Ovary (tissue), 7 donors: ENCODE measurements at regions not wholly inside any gene's neighbourhood (a gene's known extent, or its start where the extent isn't known, plus 50 kb on each side); places are given as distances from the start of the nearest gene placed in this dataset.

Experiments
- DNase-seq, 5 donors: peaks; one replicate each; pipeline ENCODE4 v3.0.0-alpha.2; 2019 to 2020
- H3K27ac ChIP-seq, 2 donors: fragments of 200-600 bp; one replicate each; pipeline versions ENCODE4 v1.5.1 to v1.8.0; 2019 to 2022
- H3K27me3 ChIP-seq: fragments of 200-600 bp; one replicate; pipeline ENCODE4 v1.8.0; 2022
- H3K36me3 ChIP-seq: fragments of 200-600 bp; sonication (generic); one replicate; pipeline ENCODE4 v1.5.1; 2019
- H3K4me1 ChIP-seq: one replicate; pipeline ENCODE4 v1.8.1; 2013; ENCODE audit warnings: mild to moderate bottlenecking, moderate library complexity; ENCODE audit not compliant: insufficient read depth
- H3K4me3 ChIP-seq: fragments of 200-600 bp; sonication (generic); one replicate; pipeline ENCODE4 v1.5.1; 2017
- H3K9me3 ChIP-seq, 2 donors: fragments of 200-600 bp in 1 of 2; sonication (generic) in 1 of 2; one replicate each; pipeline versions ENCODE4 v1.5.1 to v1.8.1; 2013 to 2019; ENCODE audit warnings: mild to moderate bottlenecking in 1 of 2, moderate library complexity in 1 of 2
- CTCF ChIP-seq, 3 donors: fragments of 450-650 bp in 2 of 3; fragments of 200-600 bp in 1 of 3; IDR thresholded peaks; one replicate each; pipeline versions ENCODE4 v1.5.1 to v1.8.0; 2016 to 2022; ENCODE audit warnings: antibody characterized with exemption in 3 of 3, mild to moderate bottlenecking in 1 of 3
- EP300 ChIP-seq: sonication (generic); formaldehyde crosslinking; IDR thresholded peaks from one replicate; pipeline ENCODE4 v1.6.1; 2017; ENCODE audit warnings: antibody characterized with exemption
- POLR2A ChIP-seq: fragments of 450-650 bp; IDR thresholded peaks from one replicate; pipeline ENCODE4 v1.6.1; 2017; ENCODE audit warnings: antibody characterized with exemption, mild to moderate bottlenecking, moderate library complexity
- WGBS, 3 donors: extraction: QIAGEN DNeasy Blood & Tissue Kit in 1 of 3; methylation state at CpG; one replicate each; pipeline versions ENCODE4 v1.1.5 to v1.1.7; 2013 to 2017; 5-methylcytosine and 5-hydroxymethylcytosine counted together
- intact Hi-C, 4 donors: fragments of 100-400 bp; cut with DNase I; formaldehyde crosslinking; loops; one replicate each; pipeline versions ENCODE4 v1.11.0 to v1.15.1; 2022 to 2023
- donor health status: DM: no; HTN: no; CAD: no; lungs with moderate emphysema.
- donor health status: DM: no; HTN: no; CAD: no.
- donor health status: Bipolar disorder and iron deficiency.
- donor health status: DM: no; HTN: no; CAD: no.
- donor health status: DM: yes; HTN: yes; CAD: no.

- WGBS, 3 donors: 8 to 14% (median 11%) methylated on average over 2 of the region's 2 CpGs
- intact Hi-C loops: no loop called here
- TF ChIP-seq CTCF (IDR thresholded peaks at IDR 0.05) (no peak), EP300 (no peak), POLR2A (no peak)
- DNase-seq: no peak
- H3K4me3 ChIP-seq: no peak overlapping the region
- H3K36me3 ChIP-seq: no peaks in the 10 kb centered on the region
- H3K27me3 ChIP-seq: no peaks in the 10 kb centered on the region
- no peaks in the 10 kb centered on the region for H3K9me3 ChIP-seq
- H3K4me1 ChIP-seq: peaks cover 4% of the 10 kb centered on the region
- H3K27ac ChIP-seq: no peak overlapping the region
These were observed 155.2 kb downstream of the LRIG3 start for GRCh38 chr12:58765076-58765475.

GRCh38 chr12:58765653-58766512, 154.4 kb downstream of the LRIG3 start:
- Histone ChIP-seq H3K4me1 (peaks cover 4% of the 10 kb centered on the region), H3K27me3 (no peaks in the 10 kb centered on the region), H3K36me3 (no peaks in the 10 kb centered on the region), H3K4me3 (no peak overlapping the region), H3K27ac (no peak overlapping the region), H3K9me3 (no peaks in the 10 kb centered on the region)
- no peak for TF ChIP-seq CTCF (IDR thresholded peaks at IDR 0.05)
- TF ChIP-seq POLR2A: no peak
- intact Hi-C loops: no loop called here
- 40 to 52% (median 46%) methylated on average over 4 of the region's 4 CpGs for WGBS, 3 donors
- no peak for DNase-seq

DNA sequence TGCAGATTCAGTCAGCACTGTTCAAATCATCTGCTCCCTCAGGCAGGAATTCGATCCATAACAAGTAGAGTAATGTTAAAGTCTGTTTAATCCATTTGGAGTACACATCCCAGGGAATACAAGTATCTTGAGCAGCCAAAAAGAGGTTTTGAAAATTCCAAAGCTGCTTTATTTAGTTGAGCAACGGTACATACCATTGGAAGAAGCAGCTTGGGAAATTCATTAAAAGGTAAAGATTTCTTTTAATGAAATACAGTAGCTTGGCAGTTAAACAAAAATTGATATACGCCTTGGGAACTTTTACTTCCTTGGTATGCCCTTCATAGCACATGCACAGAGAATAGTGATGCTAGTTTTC, 153.8 kb downstream of the LRIG3 start:
- intact Hi-C loops: no loop called here
- H3K27me3 ChIP-seq: no peaks in the 10 kb centered on the region
- 61 to 63% (median 62%) methylated on average over 3 of the region's 3 CpGs for WGBS, 3 donors
- no peak overlapping the region for H3K4me3 ChIP-seq
- H3K27ac ChIP-seq: no peak overlapping the region
- peaks cover 4% of the 10 kb centered on the region for H3K4me1 ChIP-seq
- no peaks in the 10 kb centered on the region for H3K9me3 ChIP-seq
- no peak for TF ChIP-seq EP300
- TF ChIP-seq CTCF (IDR thresholded peaks at IDR 0.05): no peak
- no peak for TF ChIP-seq POLR2A
- H3K36me3 ChIP-seq: no peaks in the 10 kb centered on the region
- no peak for DNase-seq

- peaks cover 4% of the 10 kb centered on the region for H3K4me1 ChIP-seq
- 29 to 42% (median 32%) methylated on average over 2 of the region's 2 CpGs for WGBS, 3 donors
- no peak overlapping the region for H3K27ac ChIP-seq
- H3K9me3 ChIP-seq: no peaks in the 10 kb centered on the region
- H3K36me3 ChIP-seq: no peaks in the 10 kb centered on the region
- TF ChIP-seq CTCF (IDR thresholded peaks at IDR 0.05) (no peak), POLR2A (no peak), EP300 (no peak)
- H3K27me3 ChIP-seq: no peaks in the 10 kb centered on the region
- DNase-seq: no peak
- H3K4me3 ChIP-seq: no peak overlapping the region
- intact Hi-C loops: no loop called here
These were observed 152.8 kb downstream of the LRIG3 start for GRCh38 chr12:58767496-58767895.
